ENCODE measurements at regions not wholly inside any gene's neighbourhood (a gene's known extent, or its start where the extent isn't known, plus 50 kb on each side); places are given as distances from the start of the nearest gene placed in this dataset.
"Not testable (repeated sequence)": the region's sequence is repeated elsewhere in the genome, so short reads cannot be mapped to it uniquely, and the experiment has no call there.

- no peaks in the 10 kb centered on the region for H3K9me2 ChIP-seq (ENCODE audit: insufficient read depth)
- H3K36me3 ChIP-seq (ENCODE audit: insufficient read depth), result no peaks in the 10 kb centered on the region
- no peak overlapping the region for H2AFZ ChIP-seq
- Mint-ChIP-seq H3K27ac (no peak overlapping the region), H3K4me1 (no peaks in the 10 kb centered on the region), H3K36me3 (ENCODE audit: low read depth) (no peaks in the 10 kb centered on the region), H3K9me3 (no peaks in the 10 kb centered on the region), H3K4me3 (no peak overlapping the region), H3K27me3 (ENCODE audit: insufficient read depth, low read depth, poor library complexity) (no peaks in the 10 kb centered on the region)
- H3K27me3 ChIP-seq (ENCODE audit: insufficient read depth), result no peaks in the 10 kb centered on the region
- H3K4me3 ChIP-seq, result no peak overlapping the region
- no peak overlapping the region for H3K4me2 ChIP-seq
- H4K20me1 ChIP-seq (replicated peaks; ENCODE audit: insufficient read depth), result no peaks in the 10 kb centered on the region
- DNase-seq (ENCODE audit: low spot score), result no peak
- no peak overlapping the region for H3K27ac ChIP-seq (ENCODE audit: low read depth)
- no peaks in the 10 kb centered on the region for H3F3A ChIP-seq (replicated peaks; ENCODE audit: low read depth)
- H3K4me1 ChIP-seq (ENCODE audit: insufficient read depth), result no peaks in the 10 kb centered on the region
- no peak for TF ChIP-seq EZH2phosphoT487 (IDR thresholded peaks at IDR 0.05; ENCODE audit: unreplicated experiment)
- H3K79me2 ChIP-seq (replicated peaks; ENCODE audit: insufficient read depth), result no peaks in the 10 kb centered on the region
- no peak for ATAC-seq
Measured at GRCh38 chr7:156353352-156353751, 287.2 kb upstream of the RNF32 start.

- ATAC-seq; H3K36me3 Mint-ChIP-seq (ENCODE audit: low read depth); H4K20me1 ChIP-seq (replicated peaks; ENCODE audit: insufficient read depth); H3K27me3 ChIP-seq (ENCODE audit: insufficient read depth); H3K4me2 ChIP-seq; H3F3A ChIP-seq (replicated peaks; ENCODE audit: low read depth); H3K27ac Mint-ChIP-seq; H2AFZ ChIP-seq; H3K27ac ChIP-seq (ENCODE audit: low read depth); H3K27me3 Mint-ChIP-seq (ENCODE audit: insufficient read depth, low read depth, poor library complexity); DNase-seq (ENCODE audit: low spot score); H3K79me2 ChIP-seq (replicated peaks; ENCODE audit: insufficient read depth); H3K4me3 ChIP-seq; H3K36me3 ChIP-seq (ENCODE audit: insufficient read depth); H3K9me3 Mint-ChIP-seq; H3K4me1 Mint-ChIP-seq; H3K9me2 ChIP-seq (ENCODE audit: insufficient read depth); H3K4me1 ChIP-seq (ENCODE audit: insufficient read depth); H3K4me3 Mint-ChIP-seq: not testable (repeated sequence)
Measured at GRCh38 chr7:156347703-156348248, 292.8 kb upstream of the RNF32 start.

GRCh38 chr7:156347132-156347531 is 293.4 kb upstream of the RNF32 start:
- Histone ChIP-seq H3K79me2 (replicated peaks; ENCODE audit: insufficient read depth) (no peaks in the 10 kb centered on the region), H3K9me2 (ENCODE audit: insufficient read depth) (no peaks in the 10 kb centered on the region)
- H3K4me3 Mint-ChIP-seq, result no peak overlapping the region
- TF ChIP-seq CTCF (conservative IDR thresholded peaks at IDR 0.05; ENCODE audit: low read depth in 2 of 2) (no peak), CREB1 (CRISPR knock-in tag; IDR thresholded peaks at IDR 0.05; ENCODE audit: low read depth) (no peak), JUNB (IDR thresholded peaks at IDR 0.05; ENCODE audit: unreplicated experiment) (no peak), ZNF114 (CRISPR knock-in tag; IDR thresholded peaks at IDR 0.05) (no peak), POLR2AphosphoS5 (IDR thresholded peaks at IDR 0.05; ENCODE audit: low read depth) (no peak), ETS1 (IDR thresholded peaks at IDR 0.05) (no peak), ZNF331 (CRISPR knock-in tag; IDR thresholded peaks at IDR 0.05; ENCODE audit: low read depth) (no peak), REST (IDR thresholded peaks at IDR 0.05; ENCODE audit: unreplicated experiment) (no peak)

More at GRCh38 chr7:156347132-156347531, 293.4 kb upstream of the RNF32 start:
- H4K20me1 ChIP-seq (replicated peaks; ENCODE audit: insufficient read depth), result no peaks in the 10 kb centered on the region
- ATAC-seq, result no peak
- DNase-seq (ENCODE audit: low spot score), result no peak
- Mint-ChIP-seq H3K36me3 (ENCODE audit: low read depth) (no peaks in the 10 kb centered on the region), H3K27ac (no peak overlapping the region), H3K4me1 (no peaks in the 10 kb centered on the region), H3K27me3 (ENCODE audit: insufficient read depth, low read depth, poor library complexity) (no peaks in the 10 kb centered on the region), H3K9me3 (no peaks in the 10 kb centered on the region)
- no peak overlapping the region for H2AFZ ChIP-seq
- no peaks in the 10 kb centered on the region for H3K36me3 ChIP-seq (ENCODE audit: insufficient read depth)
- H3K27ac ChIP-seq (ENCODE audit: low read depth), result no peak overlapping the region
- H3K4me2 ChIP-seq, result no peak overlapping the region
- no peaks in the 10 kb centered on the region for H3K4me1 ChIP-seq (ENCODE audit: insufficient read depth)
- no peaks in the 10 kb centered on the region for H3K27me3 ChIP-seq (ENCODE audit: insufficient read depth)
- no peak overlapping the region for H3K4me3 ChIP-seq
- no peaks in the 10 kb centered on the region for H3F3A ChIP-seq (replicated peaks; ENCODE audit: low read depth)

All from GM23338 (cell line).